Esophagus squamous epithelium (tissue), 5 donors: ENCODE measurements at regions not wholly inside any gene's neighbourhood (a gene's known extent, or its start where the extent isn't known, plus 50 kb on each side); places are given as distances from the start of the nearest gene placed in this dataset.

Experiments used
- DNase-seq: peaks from one replicate; lab custom pipeline; 2025; lab: John Stamatoyannopoulos, UW
- H3K27ac ChIP-seq, 4 donors: fragments of 200-600 bp; sonication (generic); one replicate each; pipeline ENCODE4 v1.5.1; 2016 to 2019; ENCODE audit warnings: mild to moderate bottlenecking in 1 of 4
- H3K27me3 ChIP-seq, 4 donors: fragments of 200-600 bp; sonication (generic); 1 replicate in 3 of 4; 2 replicates in 1 of 4; pipeline versions ENCODE4 v1.5.1 to v1.6.0; 2017 to 2021; ENCODE audit warnings: antibody characterized with exemption in 1 of 4
- H3K36me3 ChIP-seq, 3 donors: fragments of 200-600 bp; sonication (generic); one replicate each; pipeline ENCODE4 v1.5.1; 2016 to 2019
- H3K4me1 ChIP-seq, 3 donors: fragments of 200-600 bp; sonication (generic); one replicate each; pipeline ENCODE4 v1.5.1; 2017 to 2019
- H3K4me3 ChIP-seq, 4 donors: fragments of 200-600 bp; sonication (generic); 1 replicate in 3 of 4; 2 replicates in 1 of 4; pipeline ENCODE4 v1.5.1; 2016 to 2019; ENCODE audit warnings: mild to moderate bottlenecking in 2 of 4, moderate library complexity in 1 of 4
- H3K9me3 ChIP-seq, 3 donors: fragments of 200-600 bp; sonication (generic); one replicate each; pipeline ENCODE4 v1.5.1; 2016 to 2019
- CTCF ChIP-seq, 6 experiments: fragments of 450-650 bp in 4 of 6; fragments of 200-600 bp in 2 of 6; sonication (generic) in 2 of 6; IDR thresholded peaks; one replicate each; pipeline ENCODE4 v1.5.1; 2016 to 2019; ENCODE audit warnings: antibody characterized with exemption in 6 of 6, mild to moderate bottlenecking in 4 of 6, moderate library complexity in 4 of 6
- POLR2A ChIP-seq, 4 donors: fragments of 450-650 bp; IDR thresholded peaks; one replicate each; pipeline ENCODE4 v1.6.1; 2017; ENCODE audit warnings: antibody characterized with exemption in 4 of 4, mild to moderate bottlenecking in 4 of 4, moderate library complexity in 3 of 4
- WGBS, 2 donors: methylation state at CpG; one replicate each; pipeline ENCODE4 v1.1.5; 2018; 5-methylcytosine and 5-hydroxymethylcytosine counted together
- intact Hi-C: fragments of 100-400 bp; cut with DNase I; formaldehyde crosslinking; loops from one replicate; pipeline ENCODE4 v1.15.0; 2022
- donor health status: DM: yes; HTN: yes; CAD: no.

- Histone ChIP-seq H3K27ac (no peak overlapping the region), H3K36me3 (no peaks in the 10 kb centered on the region), H3K27me3 (no peaks in the 10 kb centered on the region), H3K9me3 (no peaks in the 10 kb centered on the region), H3K4me1 (no peaks in the 10 kb centered on the region), H3K4me3 (no peak overlapping the region)
- WGBS, 2 donors = 34 to 37% methylated on average over 5 of the region's 5 CpGs
- no peak for TF ChIP-seq POLR2A (IDR thresholded peaks at IDR 0.05)
- DNase-seq = no peak
- intact Hi-C loops = no loop called here
Measured at GRCh38 chr3:146682171-146682570, 77.0 kb upstream of the PLSCR5 start.

GRCh38 chr3:146680617-146681016 is 75.5 kb upstream of the PLSCR5 start:
- no peaks in the 10 kb centered on the region for H3K9me3 ChIP-seq
- TF ChIP-seq POLR2A (IDR thresholded peaks at IDR 0.05) = no peak
- no peak for TF ChIP-seq CTCF (IDR thresholded peaks at IDR 0.05)
- no peak overlapping the region for H3K4me3 ChIP-seq
- WGBS, 2 donors = 51 to 68% methylated on average over 4 of the region's 4 CpGs
- no peaks in the 10 kb centered on the region for H3K27me3 ChIP-seq
- H3K4me1 ChIP-seq = no peaks in the 10 kb centered on the region
- no peak overlapping the region for H3K27ac ChIP-seq
- intact Hi-C loops = no loop called here
- no peaks in the 10 kb centered on the region for H3K36me3 ChIP-seq
- DNase-seq = no peak

DNA sequence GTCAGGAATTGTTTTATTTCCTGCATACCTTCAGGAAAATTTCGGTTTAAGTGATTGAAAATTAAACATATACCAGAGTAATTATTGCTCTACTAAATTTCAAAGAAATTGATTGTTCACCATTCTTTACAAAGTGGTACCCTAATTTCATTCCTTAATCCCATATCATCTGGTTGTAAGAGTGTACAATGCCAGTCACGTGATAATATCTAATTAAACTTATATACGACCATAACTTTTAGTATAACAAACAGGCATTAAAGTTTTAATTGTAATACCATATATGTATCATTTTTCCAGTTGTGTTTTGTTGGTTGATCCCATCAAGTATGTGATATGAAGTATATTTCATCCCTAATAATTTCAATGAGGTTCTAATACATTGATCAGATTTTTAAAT is 74.8 kb upstream of the PLSCR5 start:
- H3K27me3 ChIP-seq = no peaks in the 10 kb centered on the region
- no peaks in the 10 kb centered on the region for H3K36me3 ChIP-seq
- no peak for DNase-seq
- no peak overlapping the region for H3K4me3 ChIP-seq
- WGBS, 2 donors = 67 to 72% methylated on average over 3 of the region's 3 CpGs
- H3K4me1 ChIP-seq = no peaks in the 10 kb centered on the region
- intact Hi-C loops = no loop called here
- no peak overlapping the region for H3K27ac ChIP-seq
- H3K9me3 ChIP-seq = no peaks in the 10 kb centered on the region
- no peak for TF ChIP-seq POLR2A (IDR thresholded peaks at IDR 0.05)
- TF ChIP-seq CTCF (IDR thresholded peaks at IDR 0.05) = no peak

DNA sequence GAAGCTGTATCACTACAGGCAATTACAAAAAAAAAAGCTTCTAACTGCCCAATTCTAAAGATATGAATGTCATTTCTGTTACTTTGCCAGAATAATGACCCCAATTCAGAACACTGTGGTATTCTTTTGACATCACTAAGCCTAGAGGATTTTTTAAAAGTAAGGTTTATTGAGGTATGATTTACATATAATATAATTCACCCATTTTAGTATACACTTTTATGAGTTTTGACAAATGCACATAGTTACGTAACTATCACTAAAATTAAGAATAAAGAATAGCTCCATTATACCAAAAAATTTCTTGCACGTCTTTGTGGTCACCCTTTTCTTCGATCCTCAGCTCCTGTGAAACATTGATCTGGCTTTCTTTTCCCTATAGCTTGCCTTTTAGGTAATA is 74.0 kb upstream of the PLSCR5 start:
- Histone ChIP-seq H3K27me3 (no peaks in the 10 kb centered on the region), H3K27ac (no peak overlapping the region), H3K4me3 (no peak overlapping the region), H3K4me1 (no peaks in the 10 kb centered on the region), H3K36me3 (no peaks in the 10 kb centered on the region), H3K9me3 (no peaks in the 10 kb centered on the region)
- DNase-seq = no peak
- 59 to 83% methylated on average over 3 of the region's 3 CpGs for WGBS, 2 donors
- TF ChIP-seq CTCF (IDR thresholded peaks at IDR 0.05) (no peak), POLR2A (IDR thresholded peaks at IDR 0.05) (no peak)
- intact Hi-C loops = no loop called here

DNA sequence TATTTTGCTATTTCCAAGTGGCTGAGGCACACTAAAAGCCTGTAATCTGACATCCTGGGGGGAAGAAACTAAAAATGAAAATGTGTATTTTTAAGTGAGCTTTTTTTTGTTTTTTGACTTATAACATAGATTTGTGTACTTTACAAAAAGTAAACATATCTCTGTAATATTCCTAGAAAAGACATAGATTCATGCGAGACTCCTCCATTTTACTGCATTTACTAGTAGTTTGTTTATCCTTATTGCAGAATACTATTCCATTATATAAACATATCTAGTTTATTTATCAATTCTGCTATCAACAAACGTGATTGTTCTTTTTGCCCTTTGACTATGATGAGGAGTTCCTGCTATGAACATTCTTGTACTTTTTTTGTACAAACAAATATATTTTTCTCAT is 67.8 kb upstream of the PLSCR5 start:
- DNase-seq = no peak
- Histone ChIP-seq H3K9me3 (no peaks in the 10 kb centered on the region), H3K27me3 (no peaks in the 10 kb centered on the region), H3K4me3 (no peak overlapping the region), H3K36me3 (no peaks in the 10 kb centered on the region), H3K27ac (no peak overlapping the region), H3K4me1 (no peaks in the 10 kb centered on the region)
- 58 to 60% methylated on average over 2 of the region's 2 CpGs for WGBS, 2 donors
- intact Hi-C loops = no loop called here
- TF ChIP-seq CTCF (IDR thresholded peaks at IDR 0.05) (no peak), POLR2A (IDR thresholded peaks at IDR 0.05) (no peak)

DNA sequence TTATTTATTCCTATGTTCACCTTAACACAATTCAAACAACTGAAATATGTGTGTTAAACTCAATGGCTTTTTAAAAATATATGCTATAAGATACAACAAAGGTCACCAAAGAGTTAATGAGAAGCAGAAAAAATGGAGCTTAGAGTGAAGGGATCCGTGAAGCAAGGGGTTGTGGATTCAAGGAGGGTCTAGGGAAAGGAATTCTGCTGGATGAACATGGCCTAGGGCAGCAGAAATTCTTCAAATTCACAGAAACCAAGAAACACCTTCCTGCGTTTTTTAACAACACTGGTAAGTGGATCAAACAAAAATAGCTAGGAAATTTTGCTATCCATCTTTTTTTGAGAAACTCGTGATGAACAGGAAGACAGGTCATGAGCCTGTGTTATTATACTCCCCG is 59.3 kb upstream of the PLSCR5 start:
- no peaks in the 10 kb centered on the region for H3K27me3 ChIP-seq
- no peak overlapping the region for H3K4me3 ChIP-seq
- H3K36me3 ChIP-seq = no peaks in the 10 kb centered on the region
- 48 to 52% methylated on average over 4 of the region's 4 CpGs for WGBS, 2 donors
- intact Hi-C loops = no loop called here
- no peaks in the 10 kb centered on the region for H3K9me3 ChIP-seq
- no peak overlapping the region for H3K27ac ChIP-seq
- TF ChIP-seq POLR2A (IDR thresholded peaks at IDR 0.05) = no peak
- TF ChIP-seq CTCF (IDR thresholded peaks at IDR 0.05) = no peak
- no peaks in the 10 kb centered on the region for H3K4me1 ChIP-seq
- no peak for DNase-seq
